SK-N-SH (cell line): ENCODE measurements at regions not wholly inside any gene's neighbourhood (a gene's known extent, or its start where the extent isn't known, plus 50 kb on each side); places are given as distances from the start of the nearest gene placed in this dataset.

Experiments
- CTCF ChIA-PET: fragments of 300-600, 350-600 bp; formaldehyde crosslinking; extraction: SDS; loops from one replicate; lab custom pipeline; 2021; lab: Yijun Ruan, JAX
- POLR2A ChIA-PET: fragments of 350-600 bp; sonication (Branson Sonifier 250); formaldehyde crosslinking; extraction: SDS; loops from one replicate; lab custom pipeline; 2020; ENCODE audit warnings: antibody characterized with exemption, inconsistent platforms; lab: Yijun Ruan, JAX
- DNase-seq: peaks from one replicate; pipeline ENCODE4 v3.0.0; 2012
- H2AFZ ChIP-seq: fragments of 200-600 bp; sonication (generic); 2 replicates; pipeline ENCODE4 v1.8.1; 2016; ENCODE audit warnings: antibody characterized with exemption, mild to moderate bottlenecking, low read depth
- H3F3A ChIP-seq: fragments of 200-600 bp; sonication (generic); replicated peaks from 2 replicates; pipeline ENCODE3; 2016; ENCODE audit warnings: antibody characterized with exemption, mild to moderate bottlenecking; ENCODE audit not compliant: insufficient read depth
- H3K27ac ChIP-seq, 2 experiments: fragments of 200-500 bp in 1 of 2; fragments of 200-600 bp in 1 of 2; sonication (Bioruptor generic) in 1 of 2; sonication (generic), shearing (Covaris generic) in 1 of 2; 2 replicates each; pipeline versions ENCODE4 v1.5.1 to v1.6.1; 2014 to 2016; ENCODE audit warnings: low read depth in 2 of 2, inconsistent platforms in 1 of 2, low read length in 1 of 2, mild to moderate bottlenecking in 1 of 2, mixed read lengths in 1 of 2
- H3K27me3 ChIP-seq: fragments of 200-600 bp; sonication (generic), shearing (Covaris generic); 2 replicates; pipeline ENCODE4 v1.6.1; 2016; ENCODE audit warnings: mixed run types; ENCODE audit not compliant: insufficient read depth
- H3K36me3 ChIP-seq, 2 experiments: fragments of 200-500 bp in 1 of 2; fragments of 200-600 bp in 1 of 2; sonication (Bioruptor generic) in 1 of 2; sonication (generic) in 1 of 2; replicated peaks in 1 of 2; 2 replicates each; pipeline versions ENCODE3 to v1.5.1; 2014 to 2016; ENCODE audit warnings: low read length in 1 of 2, mild to moderate bottlenecking in 1 of 2; ENCODE audit not compliant: insufficient read depth in 2 of 2, control insufficient read depth in 1 of 2
- H3K4me1 ChIP-seq, 2 experiments: fragments of 200-500 bp in 1 of 2; fragments of 200-600 bp in 1 of 2; sonication (Bioruptor generic) in 1 of 2; sonication (generic), shearing (Covaris generic) in 1 of 2; 2 replicates each; pipeline versions ENCODE4 v1.5.1 to v1.6.1; 2014 to 2016; ENCODE audit warnings: low read depth in 1 of 2, low read length in 1 of 2, mixed run types in 1 of 2; ENCODE audit not compliant: insufficient read depth in 2 of 2, control insufficient read depth in 1 of 2
- H3K4me2 ChIP-seq: fragments of 200-600 bp; sonication (generic), shearing (Covaris generic); 2 replicates; pipeline ENCODE4 v1.6.1; 2017; ENCODE audit warnings: mixed run types
- H3K4me3 ChIP-seq, 2 experiments: fragments of 200-500 bp in 1 of 2; fragments of 200-600 bp in 1 of 2; sonication (Bioruptor generic) in 1 of 2; sonication (generic), shearing (Covaris generic) in 1 of 2; 2 replicates each; pipeline versions ENCODE4 v1.5.1 to v1.8.1; 2014 to 2016; ENCODE audit warnings: low read depth in 2 of 2, inconsistent platforms in 1 of 2, low read length in 1 of 2, mild to moderate bottlenecking in 1 of 2, mixed read lengths in 1 of 2, moderate library complexity in 1 of 2
- H3K79me2 ChIP-seq: fragments of 200-600 bp; sonication (generic); 2 replicates; pipeline ENCODE4 v1.8.1; 2017; ENCODE audit warnings: mild to moderate bottlenecking; ENCODE audit not compliant: insufficient read depth
- H3K9ac ChIP-seq: fragments of 200-600 bp; sonication (generic); 2 replicates; pipeline ENCODE4 v1.6.1; 2017; ENCODE audit warnings: mixed run types
- H3K9me2 ChIP-seq: fragments of 200-600 bp; sonication (generic); 2 replicates; pipeline ENCODE4 v1.6.1; 2017; ENCODE audit warnings: mixed run types
- H3K9me3 ChIP-seq: fragments of 200-600 bp; sonication (generic); 2 replicates; pipeline ENCODE4 v1.6.1; 2017; ENCODE audit warnings: mixed run types, mild to moderate bottlenecking, moderate library complexity
- H4K20me1 ChIP-seq: fragments of 200-600 bp; sonication (generic); 2 replicates; pipeline ENCODE4 v1.6.1; 2017; ENCODE audit warnings: mild to moderate bottlenecking, mixed run types; ENCODE audit not compliant: insufficient read depth
- CHD2 ChIP-seq: fragments of 150-350 bp; IDR thresholded peaks from 2 replicates; pipeline ENCODE4 v1.6.1; 2018; ENCODE audit warnings: low read length; ENCODE audit not compliant: partially characterized antibody
- ELF1 ChIP-seq: IDR thresholded peaks from 2 replicates; pipeline ENCODE4 v1.4.0; 2012
- FOXJ3 ChIP-seq: sonication (generic); formaldehyde crosslinking; IDR thresholded peaks from 2 replicates; pipeline ENCODE4 v1.5.1; 2020; ENCODE audit warnings: mild to moderate bottlenecking, missing genetic modification reagents
- FOXM1 ChIP-seq: IDR thresholded peaks from 2 replicates; pipeline ENCODE4 v1.4.0; 2012; ENCODE audit warnings: low read depth, mild to moderate bottlenecking
- NRF1 ChIP-seq: IDR thresholded peaks from 2 replicates; pipeline ENCODE4 v1.6.1; 2012; ENCODE audit warnings: low read depth, mild to moderate bottlenecking, low read length
- POLR2AphosphoS5 ChIP-seq: IDR thresholded peaks from 2 replicates; pipeline ENCODE4 v1.6.1; 2012; ENCODE audit warnings: low read depth, low read length
- RCOR1 ChIP-seq: fragments of 150-350 bp; IDR thresholded peaks from 2 replicates; pipeline ENCODE4 v1.6.1; 2017; ENCODE audit warnings: antibody characterized with exemption, low read length
- RFX5 ChIP-seq: IDR thresholded peaks from 2 replicates; pipeline ENCODE4 v1.6.1; 2012; ENCODE audit warnings: mild to moderate bottlenecking, improper control_type of control experiment, low read length
- SIN3A ChIP-seq: IDR thresholded peaks from 2 replicates; pipeline ENCODE4 v1.6.1; 2012; ENCODE audit warnings: low read depth, mild to moderate bottlenecking, low read length, moderate library complexity, borderline replicate concordance
- TAF1 ChIP-seq: IDR thresholded peaks from 2 replicates; pipeline ENCODE4 v1.6.1; 2012; ENCODE audit warnings: low read depth, mild to moderate bottlenecking, low read length, moderate library complexity, borderline replicate concordance
- TEAD4 ChIP-seq: IDR thresholded peaks from 2 replicates; pipeline ENCODE4 v1.4.0; 2012; ENCODE audit warnings: mild to moderate bottlenecking, borderline replicate concordance; ENCODE audit not compliant: insufficient read depth
- YY1 ChIP-seq: IDR thresholded peaks from 2 replicates; pipeline ENCODE4 v1.4.0; 2012; ENCODE audit warnings: low read depth, mild to moderate bottlenecking
- WGBS: methylation state at CpG from one replicate; pipeline ENCODE4 v1.1.6; 2017; ENCODE audit warnings: low lambda C conversion rate; 5-methylcytosine and 5-hydroxymethylcytosine counted together
- TF ChIP-seq, protein P1 (sequence below): fragments of 200-600 bp; sonication (generic); IDR thresholded peaks from 2 replicates; pipeline ENCODE4 v1.6.1; 2017; ENCODE audit warnings: antibody characterized with exemption, mild to moderate bottlenecking, moderate library complexity
- TF ChIP-seq, protein P2 (sequence below): IDR thresholded peaks from 2 replicates; pipeline ENCODE4 v1.6.1; 2012; ENCODE audit warnings: mild to moderate bottlenecking, low read depth, low read length, moderate library complexity
- TF ChIP-seq, protein P3 (sequence below): IDR thresholded peaks from 2 replicates; pipeline ENCODE4 v1.4.0; 2012; ENCODE audit warnings: low read depth, borderline replicate concordance
- TF ChIP-seq, protein P4 (sequence below): IDR thresholded peaks from 2 replicates; pipeline ENCODE4; 2012
- TF ChIP-seq, protein P5 (sequence below): IDR thresholded peaks from 2 replicates; pipeline ENCODE4 v1.4.0; 2012; ENCODE audit warnings: low read depth

DNA sequence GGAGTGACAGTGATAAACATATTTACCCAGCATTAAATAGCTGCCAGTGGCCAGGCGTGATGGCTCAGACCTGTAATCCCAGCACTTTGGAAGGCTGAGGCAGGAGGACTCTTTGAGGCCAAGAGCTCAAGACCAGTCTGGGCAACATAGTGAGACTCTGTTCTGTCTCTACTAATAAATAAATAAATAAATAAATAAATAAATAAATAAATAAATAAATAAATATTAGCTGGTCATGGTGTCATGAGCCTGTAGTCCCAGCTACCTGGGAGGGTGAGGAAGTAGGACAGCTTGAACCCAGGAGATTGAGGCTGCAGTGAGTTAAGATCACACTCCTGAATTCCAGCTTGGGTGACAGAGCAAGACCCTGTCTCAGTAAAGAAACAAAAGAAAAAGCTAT is 384.0 kb upstream of the ADARB2 start (continued):
- no peak for TF ChIP-seq FOXM1
- TF ChIP-seq, protein P1, sequence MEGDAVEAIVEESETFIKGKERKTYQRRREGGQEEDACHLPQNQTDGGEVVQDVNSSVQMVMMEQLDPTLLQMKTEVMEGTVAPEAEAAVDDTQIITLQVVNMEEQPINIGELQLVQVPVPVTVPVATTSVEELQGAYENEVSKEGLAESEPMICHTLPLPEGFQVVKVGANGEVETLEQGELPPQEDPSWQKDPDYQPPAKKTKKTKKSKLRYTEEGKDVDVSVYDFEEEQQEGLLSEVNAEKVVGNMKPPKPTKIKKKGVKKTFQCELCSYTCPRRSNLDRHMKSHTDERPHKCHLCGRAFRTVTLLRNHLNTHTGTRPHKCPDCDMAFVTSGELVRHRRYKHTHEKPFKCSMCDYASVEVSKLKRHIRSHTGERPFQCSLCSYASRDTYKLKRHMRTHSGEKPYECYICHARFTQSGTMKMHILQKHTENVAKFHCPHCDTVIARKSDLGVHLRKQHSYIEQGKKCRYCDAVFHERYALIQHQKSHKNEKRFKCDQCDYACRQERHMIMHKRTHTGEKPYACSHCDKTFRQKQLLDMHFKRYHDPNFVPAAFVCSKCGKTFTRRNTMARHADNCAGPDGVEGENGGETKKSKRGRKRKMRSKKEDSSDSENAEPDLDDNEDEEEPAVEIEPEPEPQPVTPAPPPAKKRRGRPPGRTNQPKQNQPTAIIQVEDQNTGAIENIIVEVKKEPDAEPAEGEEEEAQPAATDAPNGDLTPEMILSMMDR = no peak
- TF ChIP-seq, protein P2, sequence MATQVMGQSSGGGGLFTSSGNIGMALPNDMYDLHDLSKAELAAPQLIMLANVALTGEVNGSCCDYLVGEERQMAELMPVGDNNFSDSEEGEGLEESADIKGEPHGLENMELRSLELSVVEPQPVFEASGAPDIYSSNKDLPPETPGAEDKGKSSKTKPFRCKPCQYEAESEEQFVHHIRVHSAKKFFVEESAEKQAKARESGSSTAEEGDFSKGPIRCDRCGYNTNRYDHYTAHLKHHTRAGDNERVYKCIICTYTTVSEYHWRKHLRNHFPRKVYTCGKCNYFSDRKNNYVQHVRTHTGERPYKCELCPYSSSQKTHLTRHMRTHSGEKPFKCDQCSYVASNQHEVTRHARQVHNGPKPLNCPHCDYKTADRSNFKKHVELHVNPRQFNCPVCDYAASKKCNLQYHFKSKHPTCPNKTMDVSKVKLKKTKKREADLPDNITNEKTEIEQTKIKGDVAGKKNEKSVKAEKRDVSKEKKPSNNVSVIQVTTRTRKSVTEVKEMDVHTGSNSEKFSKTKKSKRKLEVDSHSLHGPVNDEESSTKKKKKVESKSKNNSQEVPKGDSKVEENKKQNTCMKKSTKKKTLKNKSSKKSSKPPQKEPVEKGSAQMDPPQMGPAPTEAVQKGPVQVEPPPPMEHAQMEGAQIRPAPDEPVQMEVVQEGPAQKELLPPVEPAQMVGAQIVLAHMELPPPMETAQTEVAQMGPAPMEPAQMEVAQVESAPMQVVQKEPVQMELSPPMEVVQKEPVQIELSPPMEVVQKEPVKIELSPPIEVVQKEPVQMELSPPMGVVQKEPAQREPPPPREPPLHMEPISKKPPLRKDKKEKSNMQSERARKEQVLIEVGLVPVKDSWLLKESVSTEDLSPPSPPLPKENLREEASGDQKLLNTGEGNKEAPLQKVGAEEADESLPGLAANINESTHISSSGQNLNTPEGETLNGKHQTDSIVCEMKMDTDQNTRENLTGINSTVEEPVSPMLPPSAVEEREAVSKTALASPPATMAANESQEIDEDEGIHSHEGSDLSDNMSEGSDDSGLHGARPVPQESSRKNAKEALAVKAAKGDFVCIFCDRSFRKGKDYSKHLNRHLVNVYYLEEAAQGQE = no peak

DNA sequence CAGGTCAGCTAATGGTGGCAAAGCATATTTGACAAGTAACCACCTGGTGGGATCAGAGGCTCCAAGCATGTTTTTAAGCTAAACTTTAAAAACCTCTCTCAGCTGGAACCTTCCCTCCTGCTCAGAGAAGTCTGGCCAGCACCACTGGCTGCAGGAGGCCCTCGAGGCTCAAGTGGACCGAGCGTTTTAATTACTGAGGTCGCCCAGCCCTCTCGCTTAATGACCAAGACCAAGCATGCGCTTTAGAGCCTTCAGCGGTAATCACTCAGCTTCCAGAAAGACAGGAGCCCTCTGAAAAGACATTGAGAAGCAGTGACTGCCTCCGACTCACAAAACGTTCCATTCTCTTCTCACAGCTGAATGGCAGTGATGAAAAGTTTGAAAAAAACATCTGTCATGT is 383.4 kb upstream of the ADARB2 start:
- H2AFZ ChIP-seq = no peak overlapping the region
- no peak overlapping the region for H3K4me2 ChIP-seq
- no peaks in the 10 kb centered on the region for H3K36me3 ChIP-seq
- no peaks in the 10 kb centered on the region for H3K79me2 ChIP-seq
- no peaks in the 10 kb centered on the region for H3F3A ChIP-seq
- DNase-seq = no peak
- no peaks in the 10 kb centered on the region for H3K4me1 ChIP-seq
- no peaks in the 10 kb centered on the region for H3K9me3 ChIP-seq
- no peak for TF ChIP-seq FOXJ3 (CRISPR knock-in tag)
- no peak for TF ChIP-seq FOXM1
- ChIA-PET POLR2A (no interaction called here), CTCF (interaction anchor here (0.7 kb wide), 1 partner anchor 19 kb away, joined by 3 read pairs; no protein-coding TSS in a partner anchor)
- no peak overlapping the region for H3K9ac ChIP-seq
- no peak overlapping the region for H3K4me3 ChIP-seq
- no peaks in the 10 kb centered on the region for H3K27me3 ChIP-seq
- H4K20me1 ChIP-seq = no peaks in the 10 kb centered on the region
- H3K27ac ChIP-seq = no peak overlapping the region
- 32% methylated on average over 9 of the region's 9 CpGs for WGBS
- no peaks in the 10 kb centered on the region for H3K9me2 ChIP-seq

DNA sequence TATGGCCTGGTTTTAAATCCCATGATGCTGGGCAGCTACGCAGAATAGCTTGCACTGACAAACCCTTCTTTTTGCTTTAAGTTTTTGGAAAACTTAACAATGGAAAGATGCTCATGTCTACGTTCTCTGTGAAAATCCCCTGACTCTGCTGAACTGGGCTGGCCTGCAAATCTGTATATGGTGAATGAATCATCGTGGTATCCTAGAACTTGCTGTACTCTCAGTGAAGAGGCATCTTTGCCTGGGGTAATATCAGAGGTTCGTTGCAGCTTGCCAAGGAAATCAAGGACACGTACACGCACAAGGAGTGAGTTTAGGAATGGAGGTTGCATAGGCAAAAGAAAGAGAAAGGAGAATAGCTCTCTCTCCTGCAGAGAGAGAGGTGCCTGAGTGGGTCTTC is 382.0 kb upstream of the ADARB2 start:
- H3K9me3 ChIP-seq = no peaks in the 10 kb centered on the region
- no peak for DNase-seq
- H3K27me3 ChIP-seq = no peaks in the 10 kb centered on the region
- POLR2A ChIA-PET = no interaction called here
- no peaks in the 10 kb centered on the region for H3K9me2 ChIP-seq
- H3K79me2 ChIP-seq = no peaks in the 10 kb centered on the region
- WGBS = 37% methylated on average over 6 of the region's 6 CpGs
- no peak overlapping the region for H3K4me3 ChIP-seq
- no peaks in the 10 kb centered on the region for H3K36me3 ChIP-seq
- H3K4me2 ChIP-seq = no peak overlapping the region
- H3K27ac ChIP-seq = no peak overlapping the region
- no peaks in the 10 kb centered on the region for H3K4me1 ChIP-seq
- CTCF ChIA-PET = interaction anchor here (1.1 kb wide), 2 partner anchors 9 to 13 kb away, joined by 3 to 4 read pairs; no protein-coding TSS in a partner anchor
- no peak overlapping the region for H2AFZ ChIP-seq
- no peak overlapping the region for H3K9ac ChIP-seq
- H4K20me1 ChIP-seq = no peaks in the 10 kb centered on the region
- no peaks in the 10 kb centered on the region for H3F3A ChIP-seq
- TF ChIP-seq TAF1 (no peak), NRF1 (no peak), YY1 (no peak), SIN3A (no peak), POLR2AphosphoS5 (no peak), RFX5 (no peak), RCOR1 (no peak), CHD2 (no peak), ELF1 (no peak), TEAD4 (no peak)
- TF ChIP-seq, protein P1 = no peak
- TF ChIP-seq, protein P3, sequence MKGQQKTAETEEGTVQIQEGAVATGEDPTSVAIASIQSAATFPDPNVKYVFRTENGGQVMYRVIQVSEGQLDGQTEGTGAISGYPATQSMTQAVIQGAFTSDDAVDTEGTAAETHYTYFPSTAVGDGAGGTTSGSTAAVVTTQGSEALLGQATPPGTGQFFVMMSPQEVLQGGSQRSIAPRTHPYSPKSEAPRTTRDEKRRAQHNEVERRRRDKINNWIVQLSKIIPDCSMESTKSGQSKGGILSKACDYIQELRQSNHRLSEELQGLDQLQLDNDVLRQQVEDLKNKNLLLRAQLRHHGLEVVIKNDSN = no peak
- TF ChIP-seq, protein P4, sequence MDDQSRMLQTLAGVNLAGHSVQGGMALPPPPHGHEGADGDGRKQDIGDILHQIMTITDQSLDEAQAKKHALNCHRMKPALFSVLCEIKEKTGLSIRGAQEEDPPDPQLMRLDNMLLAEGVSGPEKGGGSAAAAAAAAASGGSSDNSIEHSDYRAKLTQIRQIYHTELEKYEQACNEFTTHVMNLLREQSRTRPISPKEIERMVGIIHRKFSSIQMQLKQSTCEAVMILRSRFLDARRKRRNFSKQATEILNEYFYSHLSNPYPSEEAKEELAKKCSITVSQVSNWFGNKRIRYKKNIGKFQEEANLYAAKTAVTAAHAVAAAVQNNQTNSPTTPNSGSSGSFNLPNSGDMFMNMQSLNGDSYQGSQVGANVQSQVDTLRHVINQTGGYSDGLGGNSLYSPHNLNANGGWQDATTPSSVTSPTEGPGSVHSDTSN = no peak
- TF ChIP-seq, protein P5, sequence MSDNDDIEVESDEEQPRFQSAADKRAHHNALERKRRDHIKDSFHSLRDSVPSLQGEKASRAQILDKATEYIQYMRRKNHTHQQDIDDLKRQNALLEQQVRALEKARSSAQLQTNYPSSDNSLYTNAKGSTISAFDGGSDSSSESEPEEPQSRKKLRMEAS = no peak
